GM19239 (cell line): ENCODE measurements at regions not wholly inside any gene's neighbourhood (a gene's known extent, or its start where the extent isn't known, plus 50 kb on each side); places are given as distances from the start of the nearest gene placed in this dataset.

Experiments
- DNase-seq: peaks from one replicate; pipeline ENCODE4 v3.0.0; 2011; ENCODE audit warnings: low spot score; ENCODE audit not compliant: insufficient read length
- FAIRE-seq: peaks from 2 replicates; lab custom pipeline; 2011; peaks lifted over from hg19 to GRCh38; lab: Jason Lieb, UNC

GRCh38 chr2:129732630-129733026, 246.8 kb upstream of the RAB6C start:
- FAIRE-seq, result no peak
- DNase-seq, result no peak

- FAIRE-seq (no peak), DNase-seq (no peak)
Observed at GRCh38 chr2:129733041-129733440, 246.4 kb upstream of the RAB6C start.

GRCh38 chr2:129733579-129733978, 245.9 kb upstream of the RAB6C start:
- DNase-seq (no peak), FAIRE-seq (no peak)

- DNase-seq (no peak), FAIRE-seq (no peak)
Observed at GRCh38 chr2:129734343-129735034, 245.0 kb upstream of the RAB6C start.

- DNase-seq (no peak), FAIRE-seq (no peak)
Observed at GRCh38 chr2:129735576-129735975, 243.9 kb upstream of the RAB6C start.

GRCh38 chr2:129737660-129738527, 241.6 kb upstream of the RAB6C start:
- no peak for DNase-seq
- no peak for FAIRE-seq

GRCh38 chr2:129738799-129739198, 240.7 kb upstream of the RAB6C start:
- DNase-seq, result no peak
- FAIRE-seq, result no peak

- FAIRE-seq (no peak), DNase-seq (no peak)
Observed at GRCh38 chr2:129740504-129740903, 239.0 kb upstream of the RAB6C start.

- FAIRE-seq (no peak), DNase-seq (no peak)
Observed at GRCh38 chr2:129741165-129741564, 238.3 kb upstream of the RAB6C start.

GRCh38 chr2:129741623-129742022, 237.8 kb upstream of the RAB6C start:
- FAIRE-seq (no peak), DNase-seq (no peak)

GRCh38 chr2:129742415-129743180, 236.9 kb upstream of the RAB6C start:
- DNase-seq, result no peak
- no peak for FAIRE-seq

GRCh38 chr2:129744141-129744540, 235.3 kb upstream of the RAB6C start:
- DNase-seq (no peak), FAIRE-seq (no peak)

- FAIRE-seq (no peak), DNase-seq (no peak)
Observed at GRCh38 chr2:129744649-129745048, 234.8 kb upstream of the RAB6C start.

- FAIRE-seq (no peak), DNase-seq (no peak)
Observed at GRCh38 chr2:129747500-129748125, 231.9 kb upstream of the RAB6C start.

- DNase-seq (no peak), FAIRE-seq (no peak)
Observed at GRCh38 chr2:129748250-129748649, 231.2 kb upstream of the RAB6C start.

- FAIRE-seq, result no peak
Observed at GRCh38 chr2:129748653-129749052, 230.8 kb upstream of the RAB6C start.

GRCh38 chr2:129751409-129751808, 228.1 kb upstream of the RAB6C start:
- FAIRE-seq (no peak), DNase-seq (no peak)

More at GRCh38 chr2:129748653-129749052, 230.8 kb upstream of the RAB6C start:
- DNase-seq, result no peak

GRCh38 chr2:129752176-129752575, 227.3 kb upstream of the RAB6C start:
- no peak for DNase-seq
- no peak for FAIRE-seq

GRCh38 chr2:129752686-129753085, 226.8 kb upstream of the RAB6C start:
- no peak for FAIRE-seq
- DNase-seq, result no peak

- no peak for DNase-seq
- FAIRE-seq, result no peak
Observed at GRCh38 chr2:129753261-129753660, 226.2 kb upstream of the RAB6C start.
